ENCODE measurements at regions not wholly inside any gene's neighbourhood (a gene's known extent, or its start where the extent isn't known, plus 50 kb on each side); places are given as distances from the start of the nearest gene placed in this dataset.

DNA sequence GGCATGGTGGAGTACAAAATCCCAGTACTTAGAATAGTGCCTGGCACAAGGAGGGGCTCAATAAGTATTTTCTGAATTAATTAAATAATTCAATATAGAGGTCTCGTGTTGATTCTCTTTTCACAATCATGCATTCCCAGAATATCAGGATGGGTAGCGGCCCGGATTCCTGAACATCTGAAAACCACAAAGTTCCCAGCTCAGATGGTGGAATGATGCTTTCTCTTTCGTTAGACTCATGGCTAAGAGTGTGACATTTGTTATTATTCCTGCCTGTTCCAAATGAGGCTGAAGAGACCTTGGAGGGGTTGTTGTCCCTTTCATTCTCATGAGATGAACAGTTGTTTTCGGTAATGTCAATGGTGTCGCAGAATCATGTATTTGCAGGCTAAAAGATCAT is 95.4 kb upstream of the LIFR start:
- 93 to 94% methylated on average over 6 of the region's 6 CpGs for WGBS, 2 donors
- H3K4me3 ChIP-seq: no peak overlapping the region
- H3K36me3 ChIP-seq: no peaks in the 10 kb centered on the region
- intact Hi-C loops (cut with DNase I): no loop called here
- TF ChIP-seq, protein P1, sequence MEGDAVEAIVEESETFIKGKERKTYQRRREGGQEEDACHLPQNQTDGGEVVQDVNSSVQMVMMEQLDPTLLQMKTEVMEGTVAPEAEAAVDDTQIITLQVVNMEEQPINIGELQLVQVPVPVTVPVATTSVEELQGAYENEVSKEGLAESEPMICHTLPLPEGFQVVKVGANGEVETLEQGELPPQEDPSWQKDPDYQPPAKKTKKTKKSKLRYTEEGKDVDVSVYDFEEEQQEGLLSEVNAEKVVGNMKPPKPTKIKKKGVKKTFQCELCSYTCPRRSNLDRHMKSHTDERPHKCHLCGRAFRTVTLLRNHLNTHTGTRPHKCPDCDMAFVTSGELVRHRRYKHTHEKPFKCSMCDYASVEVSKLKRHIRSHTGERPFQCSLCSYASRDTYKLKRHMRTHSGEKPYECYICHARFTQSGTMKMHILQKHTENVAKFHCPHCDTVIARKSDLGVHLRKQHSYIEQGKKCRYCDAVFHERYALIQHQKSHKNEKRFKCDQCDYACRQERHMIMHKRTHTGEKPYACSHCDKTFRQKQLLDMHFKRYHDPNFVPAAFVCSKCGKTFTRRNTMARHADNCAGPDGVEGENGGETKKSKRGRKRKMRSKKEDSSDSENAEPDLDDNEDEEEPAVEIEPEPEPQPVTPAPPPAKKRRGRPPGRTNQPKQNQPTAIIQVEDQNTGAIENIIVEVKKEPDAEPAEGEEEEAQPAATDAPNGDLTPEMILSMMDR (IDR thresholded peaks at IDR 0.05): no peak
- FAIRE-seq (no peak), ATAC-seq (no peak), DNase-seq (no peak)
- H3K27ac ChIP-seq: no peak overlapping the region
- no peaks in the 10 kb centered on the region for H3K27me3 ChIP-seq
- H3K4me1 ChIP-seq: no peaks in the 10 kb centered on the region
- H3K9me3 ChIP-seq: no peaks in the 10 kb centered on the region

DNA sequence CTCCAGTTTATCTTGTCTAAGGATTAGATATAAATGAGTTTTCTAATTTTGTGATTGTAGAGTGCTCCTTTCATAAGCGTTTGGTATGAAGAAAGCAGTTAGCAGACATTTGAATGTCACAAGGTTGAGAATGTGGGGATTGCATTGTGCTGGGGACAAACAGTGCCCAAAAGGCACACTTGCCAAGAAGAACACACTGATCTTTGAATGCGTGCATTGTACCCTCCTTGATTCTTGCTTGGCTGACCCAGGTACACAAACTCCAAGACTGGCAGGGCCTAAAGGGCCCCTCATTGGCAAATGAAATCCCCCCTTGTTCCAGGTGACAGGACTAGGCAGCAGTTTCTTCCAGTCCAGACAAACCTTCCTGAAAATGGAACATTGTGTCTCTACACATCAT is 96.9 kb upstream of the LIFR start:
- Histone ChIP-seq H3K9me3 (no peaks in the 10 kb centered on the region), H3K4me3 (no peak overlapping the region), H3K27ac (no peak overlapping the region), H3K36me3 (no peaks in the 10 kb centered on the region), H3K27me3 (no peaks in the 10 kb centered on the region), H3K4me1 (no peaks in the 10 kb centered on the region)
- TF ChIP-seq, protein P1 (IDR thresholded peaks at IDR 0.05): no peak
- WGBS, 2 donors: 77 to 81% methylated on average over 2 of the region's 2 CpGs
- FAIRE-seq: no peak
- DNase-seq: no peak
- intact Hi-C loops (cut with DNase I): no loop called here
- ATAC-seq: no peak

- DNase-seq: no peak
- no peaks in the 10 kb centered on the region for H3K36me3 ChIP-seq
- H3K27ac ChIP-seq: no peak overlapping the region
- no peak for FAIRE-seq
- H3K9me3 ChIP-seq: no peaks in the 10 kb centered on the region
- no peaks in the 10 kb centered on the region for H3K4me1 ChIP-seq
- ATAC-seq: no peak
- H3K4me3 ChIP-seq: no peak overlapping the region
- intact Hi-C loops (cut with DNase I): no loop called here
- TF ChIP-seq, protein P1 (IDR thresholded peaks at IDR 0.05): no peak
- WGBS, 2 donors: 92 to 94% methylated on average over 6 of the region's 6 CpGs
- no peaks in the 10 kb centered on the region for H3K27me3 ChIP-seq
These were observed 99.2 kb upstream of the LIFR start for GRCh38 chr5:38655691-38656090.

- no peaks in the 10 kb centered on the region for H3K4me1 ChIP-seq
- DNase-seq (no peak), FAIRE-seq (no peak), ATAC-seq (no peak)
- no peaks in the 10 kb centered on the region for H3K27me3 ChIP-seq
- H3K4me3 ChIP-seq: no peak overlapping the region
- no peaks in the 10 kb centered on the region for H3K9me3 ChIP-seq
- intact Hi-C loops (cut with DNase I): no loop called here
- 21% methylated on average over 2 of the region's 2 CpGs for WGBS, 2 donors
- no peak overlapping the region for H3K27ac ChIP-seq
- TF ChIP-seq, protein P1 (IDR thresholded peaks at IDR 0.05): no peak
- H3K36me3 ChIP-seq: no peaks in the 10 kb centered on the region
These were observed 100.1 kb upstream of the LIFR start for GRCh38 chr5:38656568-38656967.

- ATAC-seq: no peak
- no peaks in the 10 kb centered on the region for H3K36me3 ChIP-seq
- no peak for FAIRE-seq
- H3K4me3 ChIP-seq: no peak overlapping the region
- DNase-seq: no peak
- no peaks in the 10 kb centered on the region for H3K9me3 ChIP-seq
- intact Hi-C loops (cut with DNase I): no loop called here
- 84 to 87% methylated on average over 2 of the region's 2 CpGs for WGBS, 2 donors
- TF ChIP-seq, protein P1 (IDR thresholded peaks at IDR 0.05): no peak
- no peak overlapping the region for H3K27ac ChIP-seq
- H3K27me3 ChIP-seq: no peaks in the 10 kb centered on the region
- H3K4me1 ChIP-seq: peaks cover 0 to under 1% (median 0%) of the 10 kb centered on the region in 3 donors
These were observed 100.6 kb upstream of the LIFR start for GRCh38 chr5:38657020-38657419.

Measured in pancreas (tissue), 10 donors.